ENCODE measurements at regions not wholly inside any gene's neighbourhood (a gene's known extent, or its start where the extent isn't known, plus 50 kb on each side); places are given as distances from the start of the nearest gene placed in this dataset.

GRCh38 chr4:111323496-111323895 lies 700.6 kb upstream of the PITX2 start:
- no peak for TF ChIP-seq CTCF (IDR thresholded peaks at IDR 0.05)
- no peak for TF ChIP-seq POLR2A (IDR thresholded peaks at IDR 0.05)
- TF ChIP-seq EP300 (IDR thresholded peaks at IDR 0.05) = no peak
- TF ChIP-seq POLR2AphosphoS5 (IDR thresholded peaks at IDR 0.05) = no peak
